IPS DF 6.9 (cell line): ENCODE measurements at regions not wholly inside any gene's neighbourhood (a gene's known extent, or its start where the extent isn't known, plus 50 kb on each side); places are given as distances from the start of the nearest gene placed in this dataset.

Experiments
- DNase-seq: peaks from one replicate; pipeline ENCODE4 v3.0.0-alpha.2; 2013; ENCODE audit warnings: low read depth, low spot score
- H3K27ac ChIP-seq: one replicate; pipeline ENCODE4 v1.5.1; 2013; ENCODE audit warnings: low read length, control low read depth
- H3K27me3 ChIP-seq: 2 replicates; pipeline ENCODE4 v1.6.1; 2013; ENCODE audit warnings: mild to moderate bottlenecking, low read length; ENCODE audit not compliant: control insufficient read depth, insufficient read depth
- H3K36me3 ChIP-seq: 2 replicates; pipeline ENCODE4 v1.6.1; 2013; ENCODE audit warnings: low read length; ENCODE audit not compliant: control insufficient read depth, insufficient read depth
- H3K4me1 ChIP-seq: 2 replicates; pipeline ENCODE4 v1.6.1; 2013; ENCODE audit warnings: low read length; ENCODE audit not compliant: control insufficient read depth, insufficient read depth
- H3K4me3 ChIP-seq: 2 replicates; pipeline ENCODE4 v1.5.1; 2013; ENCODE audit warnings: mild to moderate bottlenecking, low read length
- H3K9me3 ChIP-seq: 2 replicates; pipeline ENCODE4 v1.6.1; 2013; ENCODE audit warnings: low read length, inconsistent platforms; ENCODE audit not compliant: control insufficient read depth, insufficient read depth
- WGBS: extraction: QIAGEN DNeasy Blood & Tissue Kit; methylation state at CpG from one replicate; pipeline ENCODE4 v1.1.7; 2013; ENCODE audit warnings: mixed read lengths, missing lambda C conversion rate; ENCODE audit not compliant: insufficient read length, insufficient coverage; 5-methylcytosine and 5-hydroxymethylcytosine counted together

DNA sequence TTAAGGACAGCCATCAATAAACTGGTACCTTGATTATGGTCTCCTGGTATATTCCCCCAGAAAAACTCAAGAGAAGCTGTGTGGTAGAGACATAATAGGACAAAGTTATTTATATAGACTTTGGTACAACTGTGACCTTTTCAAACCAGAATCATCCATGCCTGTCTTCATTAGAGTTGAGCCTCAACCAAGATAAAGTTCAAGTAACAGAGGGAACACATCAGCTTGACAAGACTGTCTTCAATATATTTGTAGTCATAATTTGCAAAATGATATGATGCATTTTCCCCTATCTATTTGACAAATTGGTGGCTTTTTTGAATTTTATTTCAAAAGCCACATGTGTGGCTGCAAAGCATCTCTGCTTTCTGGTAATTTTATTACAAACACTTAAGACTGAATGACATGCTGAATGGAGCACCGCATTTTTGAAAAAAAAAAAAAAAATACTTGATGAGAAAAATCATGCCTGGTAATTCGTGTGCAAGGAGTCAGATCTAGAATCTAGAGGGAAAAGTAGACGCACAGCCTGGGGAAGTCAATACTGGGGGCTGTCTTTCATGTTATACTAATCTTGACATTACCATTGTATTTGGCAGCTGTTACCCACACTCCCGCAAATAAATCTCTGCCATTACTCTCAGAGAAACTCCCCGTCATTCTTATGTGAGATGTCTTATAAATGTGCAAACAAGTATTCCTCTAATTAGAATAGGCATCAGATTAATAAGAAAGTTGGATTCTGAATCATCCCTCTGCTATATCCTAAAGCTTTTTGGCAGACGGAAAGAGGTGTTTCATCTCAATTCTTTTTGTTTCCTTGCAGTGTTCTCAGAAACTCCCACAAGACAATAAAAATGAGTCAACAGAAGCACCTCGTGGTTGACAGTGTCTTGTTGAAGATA is 554.8 kb upstream of the CBLB start:
- H3K27me3 ChIP-seq, result no peaks in the 10 kb centered on the region
- no peaks in the 10 kb centered on the region for H3K4me1 ChIP-seq
- H3K36me3 ChIP-seq, result no peaks in the 10 kb centered on the region
- no peaks in the 10 kb centered on the region for H3K9me3 ChIP-seq
- WGBS, result no CpG with 5 or more reads among the region's 7 CpGs
- no peak overlapping the region for H3K27ac ChIP-seq
- no peak for DNase-seq
- no peak overlapping the region for H3K4me3 ChIP-seq

DNA sequence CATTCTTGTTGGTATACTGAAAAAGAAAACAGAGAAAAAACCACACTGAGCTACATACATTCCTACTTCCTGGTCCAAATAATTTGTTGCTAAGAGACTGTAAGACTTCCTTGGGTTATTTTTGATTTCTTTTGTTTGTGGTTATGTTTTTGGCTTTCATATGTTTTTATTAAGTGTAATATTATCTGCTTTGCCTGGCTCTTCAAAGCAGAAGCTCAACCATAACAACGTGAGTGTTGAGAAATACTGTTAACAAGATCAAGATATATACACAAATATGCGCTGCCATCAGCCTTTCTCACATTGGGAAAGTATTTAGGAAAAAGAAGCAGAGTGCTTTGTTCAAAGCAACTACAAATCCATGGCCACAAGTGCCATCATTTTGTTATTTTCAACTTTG is 556.2 kb upstream of the CBLB start:
- no CpG with 5 or more reads among the region's 2 CpGs for WGBS
- no peaks in the 10 kb centered on the region for H3K9me3 ChIP-seq
- DNase-seq, result no peak
- no peaks in the 10 kb centered on the region for H3K27me3 ChIP-seq
- H3K36me3 ChIP-seq, result no peaks in the 10 kb centered on the region
- no peak overlapping the region for H3K4me3 ChIP-seq
- no peaks in the 10 kb centered on the region for H3K4me1 ChIP-seq
- no peak overlapping the region for H3K27ac ChIP-seq

DNA sequence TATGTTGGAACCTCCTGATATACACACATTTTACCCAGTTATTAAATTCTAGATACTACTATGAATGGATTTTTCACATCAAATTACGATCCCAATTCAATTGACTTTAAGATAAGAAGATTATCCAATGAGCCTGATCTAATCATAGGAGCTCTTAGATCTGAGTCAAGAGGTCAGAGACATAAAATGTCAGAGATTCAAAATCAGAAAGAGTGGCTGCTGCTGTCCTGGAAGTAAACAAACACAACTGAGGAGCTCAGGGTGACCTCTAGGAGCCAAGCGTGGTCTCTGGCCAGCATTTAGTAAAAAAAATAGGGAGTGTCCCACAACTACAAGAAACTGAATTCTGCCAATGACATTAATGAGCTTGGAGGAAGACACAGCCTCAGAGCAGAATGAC is 557.1 kb upstream of the CBLB start:
- no peaks in the 10 kb centered on the region for H3K4me1 ChIP-seq
- no peak overlapping the region for H3K4me3 ChIP-seq
- DNase-seq, result no peak
- no CpG with 5 or more reads among the region's 2 CpGs for WGBS
- no peaks in the 10 kb centered on the region for H3K27me3 ChIP-seq
- no peaks in the 10 kb centered on the region for H3K36me3 ChIP-seq
- no peak overlapping the region for H3K27ac ChIP-seq
- H3K9me3 ChIP-seq, result no peaks in the 10 kb centered on the region

DNA sequence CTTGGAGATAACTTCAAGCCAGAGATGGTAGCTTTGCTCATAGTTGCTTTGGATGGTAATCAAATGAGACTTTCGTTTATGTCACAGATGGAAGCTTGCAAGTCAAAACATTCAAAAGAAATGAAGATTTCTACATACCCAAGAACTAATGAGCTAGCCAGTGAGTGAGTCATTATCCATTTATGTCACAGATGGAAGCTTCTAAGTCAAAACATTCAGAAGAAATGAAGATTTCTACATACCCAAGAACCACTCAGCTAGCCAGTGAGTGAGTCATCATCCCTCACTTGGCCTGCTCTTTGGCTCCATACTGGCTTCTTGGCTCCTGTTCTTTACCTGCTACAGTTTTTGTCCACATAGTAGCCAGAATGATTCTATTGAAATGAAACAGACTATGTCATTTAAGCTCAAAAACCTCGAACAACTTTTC is 559.8 kb upstream of the CBLB start:
- WGBS, result no CpG with 5 or more reads among the region's 2 CpGs
- Histone ChIP-seq H3K4me1 (no peaks in the 10 kb centered on the region), H3K9me3 (no peaks in the 10 kb centered on the region), H3K27me3 (no peaks in the 10 kb centered on the region), H3K4me3 (no peak overlapping the region), H3K36me3 (no peaks in the 10 kb centered on the region), H3K27ac (no peak overlapping the region)
- DNase-seq, result no peak

DNA sequence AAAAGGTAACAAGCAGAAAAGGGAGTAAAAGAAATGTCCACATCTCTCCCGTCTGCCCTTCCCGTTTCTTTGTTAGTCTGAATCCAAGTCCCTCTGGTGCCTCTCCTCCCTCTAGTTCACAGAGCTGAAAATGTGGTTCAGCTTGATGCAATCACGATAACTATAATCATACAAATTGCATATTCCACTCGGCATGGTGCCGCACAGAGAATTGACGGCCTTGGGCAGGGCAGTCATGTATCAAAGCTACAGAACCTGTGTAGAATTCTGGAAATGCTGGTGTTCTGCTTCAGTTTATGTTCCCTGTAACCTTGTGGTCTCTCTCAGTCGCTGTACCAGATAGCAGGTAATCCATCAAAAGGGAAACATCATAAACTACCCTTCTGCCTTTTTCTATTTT is 562.9 kb upstream of the CBLB start:
- no peaks in the 10 kb centered on the region for H3K9me3 ChIP-seq
- H3K27me3 ChIP-seq, result no peaks in the 10 kb centered on the region
- no CpG with 5 or more reads among the region's 7 CpGs for WGBS
- H3K4me1 ChIP-seq, result no peaks in the 10 kb centered on the region
- no peak for DNase-seq
- H3K4me3 ChIP-seq, result no peak overlapping the region
- H3K36me3 ChIP-seq, result no peaks in the 10 kb centered on the region
- no peak overlapping the region for H3K27ac ChIP-seq

DNA sequence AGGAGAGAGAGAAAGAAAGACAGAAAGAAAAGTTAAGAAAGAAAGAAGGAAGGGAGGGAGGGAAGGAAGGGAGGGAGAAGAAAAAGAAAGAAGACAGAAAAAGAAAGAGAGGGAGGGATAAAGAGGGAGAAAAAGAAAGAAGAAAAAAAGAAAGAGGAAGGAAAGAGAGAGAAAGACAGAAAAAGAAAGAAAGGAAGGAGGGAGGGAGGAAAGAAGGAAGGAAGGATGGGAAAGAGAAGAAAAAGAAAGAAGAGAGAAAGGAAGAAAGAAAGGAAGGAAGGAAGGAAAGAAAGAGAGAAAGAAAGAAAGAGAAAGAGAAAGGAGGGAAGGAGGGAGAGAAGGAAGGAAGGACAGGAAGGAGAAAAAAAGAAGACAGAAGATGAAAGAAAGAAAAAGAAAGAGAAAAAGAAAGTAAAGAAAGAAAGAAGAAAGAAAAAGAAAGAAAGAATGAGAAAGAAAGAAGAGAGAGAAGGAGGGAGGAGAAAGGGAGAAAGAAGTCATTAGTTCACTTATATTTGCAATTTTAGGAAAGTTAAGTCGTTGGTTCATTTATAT is 567.2 kb upstream of the CBLB start:
- no peaks in the 10 kb centered on the region for H3K36me3 ChIP-seq
- DNase-seq, result no peak
- no peaks in the 10 kb centered on the region for H3K9me3 ChIP-seq
- no peaks in the 10 kb centered on the region for H3K4me1 ChIP-seq
- WGBS, result no CpG with 5 or more reads among the region's 1 CpG
- H3K27ac ChIP-seq, result no peak overlapping the region
- no peaks in the 10 kb centered on the region for H3K27me3 ChIP-seq
- no peak overlapping the region for H3K4me3 ChIP-seq

DNA sequence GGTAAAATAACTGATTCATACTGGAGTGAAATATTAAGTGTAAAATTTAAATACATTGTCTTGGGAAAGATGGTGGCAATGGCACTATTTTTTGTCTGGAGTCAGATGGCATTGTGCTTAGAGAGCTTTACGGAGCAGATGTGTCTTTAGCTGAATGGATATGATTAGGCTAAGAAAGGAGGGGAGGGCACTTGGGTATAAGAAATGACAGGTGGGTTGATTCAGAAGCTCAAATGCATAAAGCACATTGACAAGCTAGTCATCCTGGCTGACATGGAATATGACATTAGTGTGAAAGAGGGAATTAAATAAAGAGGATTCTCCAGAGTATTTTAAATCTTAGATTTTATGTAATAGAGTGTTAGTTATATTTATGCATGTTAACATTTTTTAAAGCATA is 570.1 kb upstream of the CBLB start:
- Histone ChIP-seq H3K4me1 (no peaks in the 10 kb centered on the region; the same call in 1 of the 2 replicates), H3K36me3 (no peaks in the 10 kb centered on the region), H3K27ac (no peak overlapping the region), H3K9me3 (no peaks in the 10 kb centered on the region), H3K27me3 (no peaks in the 10 kb centered on the region), H3K4me3 (no peak overlapping the region)
- no CpG with 5 or more reads among the region's 1 CpG for WGBS
- DNase-seq, result no peak

DNA sequence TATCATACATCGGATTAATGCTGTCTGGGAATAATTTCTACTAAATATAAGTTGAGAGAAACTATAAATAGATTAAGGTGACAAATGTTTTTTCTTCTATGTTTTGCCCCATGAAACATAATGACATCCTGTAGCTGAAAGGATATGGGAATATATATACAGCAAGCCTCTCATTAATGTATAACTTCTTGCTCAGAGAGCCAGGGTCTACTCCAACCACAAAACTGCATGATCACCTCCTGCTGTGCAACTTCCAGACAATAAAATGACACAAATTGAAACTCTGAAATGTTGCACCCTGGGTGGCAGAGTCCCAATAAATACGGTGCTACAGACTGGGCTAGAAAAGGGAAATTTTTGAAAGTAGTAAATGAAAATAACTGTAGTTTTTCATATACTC is 571.9 kb upstream of the CBLB start:
- H3K36me3 ChIP-seq, result no peaks in the 10 kb centered on the region
- H3K27ac ChIP-seq, result no peak overlapping the region
- H3K4me3 ChIP-seq, result no peak overlapping the region
- no CpG with 5 or more reads among the region's 2 CpGs for WGBS
- H3K4me1 ChIP-seq, result no peaks in the 10 kb centered on the region; the same call in 1 of the 2 replicates
- H3K9me3 ChIP-seq, result no peaks in the 10 kb centered on the region
- no peaks in the 10 kb centered on the region for H3K27me3 ChIP-seq
- no peak for DNase-seq

DNA sequence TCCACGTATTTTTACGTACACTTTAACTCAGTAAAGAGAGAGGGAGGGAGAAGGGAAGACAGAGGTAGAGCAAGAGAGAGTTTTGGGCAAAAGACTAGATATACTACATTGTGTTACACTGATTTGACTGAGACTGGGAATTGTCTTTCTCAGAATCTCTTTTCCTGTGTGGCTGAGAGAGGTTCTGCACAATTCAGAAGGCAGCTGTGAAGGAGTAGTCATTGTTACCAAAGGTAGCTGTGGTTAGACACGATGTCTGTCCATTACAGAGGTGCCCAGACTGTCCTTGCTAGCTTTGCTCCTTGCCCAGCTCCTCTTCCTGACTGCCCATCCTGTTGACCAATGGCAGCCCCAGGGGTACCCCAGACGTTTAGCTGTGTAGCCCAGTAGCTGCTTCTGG is 577.5 kb upstream of the CBLB start:
- DNase-seq, result no peak
- Histone ChIP-seq H3K27ac (no peak overlapping the region), H3K4me1 (no peaks in the 10 kb centered on the region; the same call in 1 of the 2 replicates), H3K36me3 (no peaks in the 10 kb centered on the region), H3K4me3 (no peak overlapping the region), H3K9me3 (no peaks in the 10 kb centered on the region), H3K27me3 (no peaks in the 10 kb centered on the region)
- no CpG with 5 or more reads among the region's 4 CpGs for WGBS

DNA sequence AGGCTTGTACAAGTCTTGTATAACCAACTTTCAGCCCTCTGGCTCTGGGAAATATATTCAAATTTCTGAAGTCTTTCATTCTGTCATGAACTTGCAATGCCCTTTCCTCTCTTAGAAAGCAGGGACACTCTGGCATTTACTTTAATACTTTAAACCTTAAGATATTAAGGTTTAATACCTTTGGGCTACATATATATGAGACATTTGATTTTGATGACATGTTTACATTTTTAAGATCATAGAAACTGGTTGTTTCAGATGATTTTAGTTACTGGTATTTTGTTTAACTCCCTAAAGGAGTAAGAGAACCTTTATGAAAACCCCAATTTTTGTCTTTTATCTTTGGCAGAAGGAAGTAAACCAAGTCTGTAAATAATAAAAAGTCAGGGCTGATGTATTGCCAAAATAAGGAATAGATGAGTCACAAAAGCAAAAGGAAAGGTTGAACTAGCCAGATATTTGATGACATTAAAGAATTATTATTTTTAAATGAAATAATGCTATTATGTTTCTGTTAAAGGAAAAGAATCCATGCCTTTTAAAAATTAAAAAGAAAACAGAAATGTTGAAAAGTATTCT is 579.0 kb upstream of the CBLB start:
- Histone ChIP-seq H3K27ac (no peak overlapping the region), H3K9me3 (no peaks in the 10 kb centered on the region), H3K27me3 (no peaks in the 10 kb centered on the region)

More for the DNA sequence above, 579.0 kb upstream of the CBLB start:
- no peaks in the 10 kb centered on the region for H3K4me1 ChIP-seq
- no peaks in the 10 kb centered on the region for H3K36me3 ChIP-seq
- no peak for DNase-seq
- H3K4me3 ChIP-seq, result no peak overlapping the region
